ENCODE measurements at regions not wholly inside any gene's neighbourhood (a gene's known extent, or its start where the extent isn't known, plus 50 kb on each side); places are given as distances from the start of the nearest gene placed in this dataset.

DNA sequence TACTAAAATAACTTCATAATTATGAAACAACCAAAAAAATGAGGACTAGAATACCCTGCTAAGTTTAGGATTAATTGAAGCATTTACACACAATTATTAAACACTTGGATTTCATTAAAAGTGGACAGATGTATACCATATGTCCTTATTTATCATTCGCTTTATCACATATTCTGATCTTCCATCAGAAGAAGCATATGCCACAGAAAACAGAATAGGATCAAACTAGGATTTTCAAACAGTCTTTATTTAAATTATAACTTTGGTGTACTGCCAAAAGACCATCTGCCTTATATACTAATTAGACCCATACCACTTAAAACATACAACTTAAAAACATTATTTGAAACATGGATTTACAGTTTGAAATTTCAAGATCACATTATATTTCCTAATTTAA, 727.1 kb upstream of the KLHL1 start:
- Histone ChIP-seq H3K9me3 (ENCODE audit: low read length) (no peaks in the 10 kb centered on the region), H3K9ac (ENCODE audit: low read length) (no peak overlapping the region), H2AFZ (ENCODE audit: low read depth, low read length) (no peak overlapping the region), H3K36me3 (ENCODE audit: insufficient read depth, low read length) (no peaks in the 10 kb centered on the region), H3K4me2 (ENCODE audit: low read length) (no peak overlapping the region), H3F3A (ENCODE audit: insufficient read depth, low read length, poor library complexity, severe bottlenecking) (no peaks in the 10 kb centered on the region), H3K9me2 (ENCODE audit: insufficient read depth, low read length) (no peaks in the 10 kb centered on the region), H4K20me1 (ENCODE audit: insufficient read depth) (no peaks in the 10 kb centered on the region), H3K79me2 (replicated peaks; ENCODE audit: insufficient read depth, low read length) (no peaks in the 10 kb centered on the region), H3K27ac (ENCODE audit: low read length) (no peak overlapping the region), H3K27me3 (ENCODE audit: insufficient read depth, low read depth, low read length) (no peaks in the 10 kb centered on the region), H3K4me3 (ENCODE audit: low read length) (no peak overlapping the region)
- TF ChIP-seq, protein P1, sequence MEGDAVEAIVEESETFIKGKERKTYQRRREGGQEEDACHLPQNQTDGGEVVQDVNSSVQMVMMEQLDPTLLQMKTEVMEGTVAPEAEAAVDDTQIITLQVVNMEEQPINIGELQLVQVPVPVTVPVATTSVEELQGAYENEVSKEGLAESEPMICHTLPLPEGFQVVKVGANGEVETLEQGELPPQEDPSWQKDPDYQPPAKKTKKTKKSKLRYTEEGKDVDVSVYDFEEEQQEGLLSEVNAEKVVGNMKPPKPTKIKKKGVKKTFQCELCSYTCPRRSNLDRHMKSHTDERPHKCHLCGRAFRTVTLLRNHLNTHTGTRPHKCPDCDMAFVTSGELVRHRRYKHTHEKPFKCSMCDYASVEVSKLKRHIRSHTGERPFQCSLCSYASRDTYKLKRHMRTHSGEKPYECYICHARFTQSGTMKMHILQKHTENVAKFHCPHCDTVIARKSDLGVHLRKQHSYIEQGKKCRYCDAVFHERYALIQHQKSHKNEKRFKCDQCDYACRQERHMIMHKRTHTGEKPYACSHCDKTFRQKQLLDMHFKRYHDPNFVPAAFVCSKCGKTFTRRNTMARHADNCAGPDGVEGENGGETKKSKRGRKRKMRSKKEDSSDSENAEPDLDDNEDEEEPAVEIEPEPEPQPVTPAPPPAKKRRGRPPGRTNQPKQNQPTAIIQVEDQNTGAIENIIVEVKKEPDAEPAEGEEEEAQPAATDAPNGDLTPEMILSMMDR (IDR thresholded peaks at IDR 0.05; ENCODE audit: poor library complexity, severe bottlenecking) = no peak
- TF ChIP-seq RAD21 (conservative IDR thresholded peaks at IDR 0.05) (no peak), MXI1 (conservative IDR thresholded peaks at IDR 0.05; ENCODE audit: poor library complexity, severe bottlenecking) (no peak), EZH2 (IDR thresholded peaks at IDR 0.05; ENCODE audit: borderline replicate concordance, insufficient read depth, low read length, poor library complexity, severe bottlenecking) (no peak), TAF1 (IDR thresholded peaks at IDR 0.05; ENCODE audit: low read depth) (no peak), SMC3 (conservative IDR thresholded peaks at IDR 0.05; ENCODE audit: poor library complexity) (no peak)
- TF ChIP-seq, protein P2, sequence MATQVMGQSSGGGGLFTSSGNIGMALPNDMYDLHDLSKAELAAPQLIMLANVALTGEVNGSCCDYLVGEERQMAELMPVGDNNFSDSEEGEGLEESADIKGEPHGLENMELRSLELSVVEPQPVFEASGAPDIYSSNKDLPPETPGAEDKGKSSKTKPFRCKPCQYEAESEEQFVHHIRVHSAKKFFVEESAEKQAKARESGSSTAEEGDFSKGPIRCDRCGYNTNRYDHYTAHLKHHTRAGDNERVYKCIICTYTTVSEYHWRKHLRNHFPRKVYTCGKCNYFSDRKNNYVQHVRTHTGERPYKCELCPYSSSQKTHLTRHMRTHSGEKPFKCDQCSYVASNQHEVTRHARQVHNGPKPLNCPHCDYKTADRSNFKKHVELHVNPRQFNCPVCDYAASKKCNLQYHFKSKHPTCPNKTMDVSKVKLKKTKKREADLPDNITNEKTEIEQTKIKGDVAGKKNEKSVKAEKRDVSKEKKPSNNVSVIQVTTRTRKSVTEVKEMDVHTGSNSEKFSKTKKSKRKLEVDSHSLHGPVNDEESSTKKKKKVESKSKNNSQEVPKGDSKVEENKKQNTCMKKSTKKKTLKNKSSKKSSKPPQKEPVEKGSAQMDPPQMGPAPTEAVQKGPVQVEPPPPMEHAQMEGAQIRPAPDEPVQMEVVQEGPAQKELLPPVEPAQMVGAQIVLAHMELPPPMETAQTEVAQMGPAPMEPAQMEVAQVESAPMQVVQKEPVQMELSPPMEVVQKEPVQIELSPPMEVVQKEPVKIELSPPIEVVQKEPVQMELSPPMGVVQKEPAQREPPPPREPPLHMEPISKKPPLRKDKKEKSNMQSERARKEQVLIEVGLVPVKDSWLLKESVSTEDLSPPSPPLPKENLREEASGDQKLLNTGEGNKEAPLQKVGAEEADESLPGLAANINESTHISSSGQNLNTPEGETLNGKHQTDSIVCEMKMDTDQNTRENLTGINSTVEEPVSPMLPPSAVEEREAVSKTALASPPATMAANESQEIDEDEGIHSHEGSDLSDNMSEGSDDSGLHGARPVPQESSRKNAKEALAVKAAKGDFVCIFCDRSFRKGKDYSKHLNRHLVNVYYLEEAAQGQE (IDR thresholded peaks at IDR 0.05; ENCODE audit: borderline replicate concordance) = no peak

DNA sequence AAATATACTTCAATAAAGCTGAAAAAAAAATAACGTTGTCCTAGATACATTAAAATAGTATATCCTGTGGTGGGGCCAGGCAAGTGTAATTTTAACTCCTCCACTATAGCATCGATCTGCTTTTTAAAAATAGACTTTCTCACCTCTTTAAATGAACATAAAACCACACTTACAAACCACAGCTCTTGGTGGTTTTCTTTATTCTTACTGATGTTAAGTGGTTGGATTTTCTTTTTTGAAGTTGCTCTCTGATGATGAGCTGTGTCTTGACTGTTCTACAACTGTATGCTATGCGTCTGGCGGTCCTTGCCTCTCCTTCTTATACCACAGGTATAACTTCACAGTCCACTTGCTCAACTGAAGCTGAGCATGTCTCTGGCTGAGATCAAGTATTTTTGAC, 721.5 kb upstream of the KLHL1 start:
- Histone ChIP-seq H3K27ac (ENCODE audit: low read length) (no peak overlapping the region), H3K9me3 (ENCODE audit: low read length) (no peaks in the 10 kb centered on the region), H2AFZ (ENCODE audit: low read depth, low read length) (no peak overlapping the region), H3K9ac (ENCODE audit: low read length) (no peak overlapping the region), H3K4me3 (ENCODE audit: low read length) (no peak overlapping the region), H3K27me3 (ENCODE audit: insufficient read depth, low read depth, low read length) (no peaks in the 10 kb centered on the region), H4K20me1 (ENCODE audit: insufficient read depth) (no peaks in the 10 kb centered on the region), H3K4me2 (ENCODE audit: low read length) (no peak overlapping the region), H3K36me3 (ENCODE audit: insufficient read depth, low read length) (no peaks in the 10 kb centered on the region), H3K9me2 (ENCODE audit: insufficient read depth, low read length) (no peaks in the 10 kb centered on the region), H3F3A (ENCODE audit: insufficient read depth, low read length, poor library complexity, severe bottlenecking) (no peaks in the 10 kb centered on the region), H3K79me2 (replicated peaks; ENCODE audit: insufficient read depth, low read length) (no peaks in the 10 kb centered on the region)
- TF ChIP-seq, protein P1 (IDR thresholded peaks at IDR 0.05; ENCODE audit: poor library complexity, severe bottlenecking) = no peak
- TF ChIP-seq TAF1 (IDR thresholded peaks at IDR 0.05; ENCODE audit: low read depth) = no peak
- TF ChIP-seq, protein P2 (IDR thresholded peaks at IDR 0.05; ENCODE audit: borderline replicate concordance) = no peak
- TF ChIP-seq EP300 (conservative IDR thresholded peaks at IDR 0.05; ENCODE audit: poor library complexity, severe bottlenecking) = no peak
- no peak for TF ChIP-seq EZH2 (IDR thresholded peaks at IDR 0.05; ENCODE audit: borderline replicate concordance, insufficient read depth, low read length, poor library complexity, severe bottlenecking)
- TF ChIP-seq SMC3 (conservative IDR thresholded peaks at IDR 0.05; ENCODE audit: poor library complexity) = no peak
- TF ChIP-seq POLR2AphosphoS5 (IDR thresholded peaks at IDR 0.05) = no peak
- TF ChIP-seq MXI1 (conservative IDR thresholded peaks at IDR 0.05; ENCODE audit: poor library complexity, severe bottlenecking) = no peak
- no peak for TF ChIP-seq RAD21 (conservative IDR thresholded peaks at IDR 0.05)

Data from neural cell (in vitro differentiated cells).